Ureter (tissue), 1 donor: ENCODE measurements at regions not wholly inside any gene's neighbourhood (a gene's known extent, or its start where the extent isn't known, plus 50 kb on each side); places are given as distances from the start of the nearest gene placed in this dataset.

Experiments
- DNase-seq: peaks from one replicate; pipeline ENCODE4 v3.0.0-alpha.2; 2020; ENCODE audit warnings: low spot score
- donor health status: DM: yes; HTN: yes; CAD: no.

- DNase-seq = no peak
Observed at GRCh38 chr1:94734963-94735901, 84.9 kb upstream of the SLC44A3 start.

- no peak for DNase-seq
Observed at GRCh38 chr1:94731891-94732290, 88.3 kb upstream of the SLC44A3 start.

- no peak for DNase-seq
Observed at GRCh38 chr1:94730450-94730849, 89.7 kb upstream of the SLC44A3 start.

- DNase-seq = no peak
Observed at GRCh38 chr1:94729267-94729666, 90.9 kb upstream of the SLC44A3 start.

GRCh38 chr1:94727846-94728715, 92.1 kb upstream of the SLC44A3 start:
- no peak for DNase-seq

- no peak for DNase-seq
Observed at GRCh38 chr1:94726981-94727685, 93.0 kb upstream of the SLC44A3 start.

- DNase-seq = no peak
Observed at GRCh38 chr1:94725566-94725965, 94.6 kb upstream of the SLC44A3 start.

- no peak for DNase-seq
Observed at GRCh38 chr1:94723894-94724293, 96.3 kb upstream of the SLC44A3 start.

- no peak for DNase-seq
Observed at GRCh38 chr1:94723463-94723862, 96.7 kb upstream of the SLC44A3 start.

GRCh38 chr1:94722181-94722580, 98.0 kb upstream of the SLC44A3 start:
- DNase-seq = no peak

GRCh38 chr1:94721240-94721639, 98.9 kb upstream of the SLC44A3 start:
- no peak for DNase-seq

GRCh38 chr1:94719926-94720793, 100.0 kb upstream of the SLC44A3 start:
- no peak for DNase-seq

GRCh38 chr1:94716965-94717364, 103.2 kb upstream of the SLC44A3 start:
- DNase-seq = no peak

- DNase-seq = no peak
Observed at GRCh38 chr1:94715321-94715720, 104.8 kb upstream of the SLC44A3 start.

- no peak for DNase-seq
Observed at GRCh38 chr1:94714552-94714951, 105.6 kb upstream of the SLC44A3 start.

- DNase-seq = no peak
Observed at GRCh38 chr1:94714152-94714551, 106.0 kb upstream of the SLC44A3 start.

GRCh38 chr1:94713472-94714141, 106.5 kb upstream of the SLC44A3 start:
- peak; percentile 79 for DNase-seq

- DNase-seq = no peak
Observed at GRCh38 chr1:94709891-94710581, 110.1 kb upstream of the SLC44A3 start.

GRCh38 chr1:94708811-94709210, 111.3 kb upstream of the SLC44A3 start:
- no peak for DNase-seq

- no peak for DNase-seq
Observed at GRCh38 chr1:94708299-94708685, 111.9 kb upstream of the SLC44A3 start.
